CD14-positive monocyte (primary cell): ENCODE measurements at regions not wholly inside any gene's neighbourhood (a gene's known extent, or its start where the extent isn't known, plus 50 kb on each side); places are given as distances from the start of the nearest gene placed in this dataset.

ENCODE experiments used
- DNase-seq, 3 donors: peaks; one replicate each; pipeline ENCODE4 v3.0.0-alpha.2; 2011 to 2022
- H2AFZ ChIP-seq: 2 replicates; pipeline ENCODE4 v1.6.0; 2012; ENCODE audit warnings: mild to moderate bottlenecking, low read depth, low read length, inconsistent platforms; ENCODE audit not compliant: insufficient read depth, poor library complexity, severe bottlenecking
- H3K27ac ChIP-seq, 2 donors: 1 replicate in 1 of 2; 2 replicates in 1 of 2; pipeline ENCODE4 v1.5.1; 2012 to 2013; ENCODE audit warnings: low read length in 2 of 2, control low read depth in 1 of 2, inconsistent platforms in 1 of 2, low read depth in 1 of 2, mild to moderate bottlenecking in 1 of 2
- H3K27me3 ChIP-seq, 2 donors: one replicate each; pipeline versions ENCODE4 v1.6.0 to v1.6.1; 2011 to 2013; ENCODE audit warnings: low read length in 2 of 2; ENCODE audit not compliant: control insufficient read depth in 2 of 2, insufficient read depth in 2 of 2
- H3K36me3 ChIP-seq, 2 donors: replicated peaks in 1 of 2; 1 replicate in 1 of 2; 2 replicates in 1 of 2; pipeline versions ENCODE4 v1.5.1 to v1.6.1; 2012 to 2013; ENCODE audit warnings: low read length in 2 of 2, control low read depth in 1 of 2, inconsistent platforms in 1 of 2, mild to moderate bottlenecking in 1 of 2; ENCODE audit not compliant: insufficient read depth in 2 of 2, control insufficient read depth in 1 of 2
- H3K4me1 ChIP-seq, 2 donors: 1 replicate in 1 of 2; 2 replicates in 1 of 2; pipeline versions ENCODE4 v1.5.1 to v1.6.1; 2012 to 2013; ENCODE audit warnings: low read length in 2 of 2, control low read depth in 1 of 2, inconsistent platforms in 1 of 2, mild to moderate bottlenecking in 1 of 2, moderate library complexity in 1 of 2; ENCODE audit not compliant: insufficient read depth in 2 of 2, control insufficient read depth in 1 of 2
- H3K4me2 ChIP-seq: replicated peaks from 2 replicates; pipeline ENCODE3; 2012; ENCODE audit warnings: low read length, moderate library complexity, mild to moderate bottlenecking; ENCODE audit not compliant: poor library complexity, severe bottlenecking; ENCODE audit errors: extremely low read depth
- H3K4me3 ChIP-seq, 3 experiments: fragments of 200-600 bp in 1 of 3; sonication (generic) in 1 of 3; replicated peaks in 1 of 3; 1 replicate in 2 of 3; 2 replicates in 1 of 3; pipeline ENCODE4 v1.5.1; 2011 to 2013; ENCODE audit warnings: low read length in 3 of 3, mild to moderate bottlenecking in 3 of 3, control low read depth in 2 of 3, low read depth in 2 of 3, inconsistent platforms in 1 of 3, moderate library complexity in 1 of 3
- H3K79me2 ChIP-seq: 2 replicates; pipeline ENCODE4 v1.6.0; 2012; ENCODE audit warnings: mild to moderate bottlenecking, control low read depth, inconsistent platforms, low read length, moderate library complexity; ENCODE audit not compliant: insufficient read depth
- H3K9ac ChIP-seq: 2 replicates; pipeline ENCODE4 v1.6.0; 2017; ENCODE audit warnings: low read length, mild to moderate bottlenecking; ENCODE audit not compliant: insufficient read depth, poor library complexity, severe bottlenecking
- H3K9me3 ChIP-seq, 2 donors: replicated peaks in 1 of 2; 1 replicate in 1 of 2; 2 replicates in 1 of 2; pipeline versions ENCODE4 v1.5.1 to v1.6.1; 2012 to 2013; ENCODE audit warnings: low read length in 2 of 2, control low read depth in 1 of 2; ENCODE audit not compliant: control insufficient read depth in 1 of 2, insufficient read depth in 1 of 2
- H4K20me1 ChIP-seq: 2 replicates; pipeline ENCODE4 v1.6.0; 2012; ENCODE audit warnings: mild to moderate bottlenecking, low read length, control low read depth, moderate library complexity; ENCODE audit not compliant: insufficient read depth
- H3K27ac Mint-ChIP-seq, 7 donors: one replicate each; pipeline ENCODE4 v1.8.0; 2020; ENCODE audit warnings: mild to moderate bottlenecking in 7 of 7, mixed read lengths in 7 of 7, moderate library complexity in 6 of 7, inconsistent platforms in 2 of 7
- H3K27me3 Mint-ChIP-seq, 3 donors: one replicate each; pipeline ENCODE4 v1.8.0; 2021 to 2022; ENCODE audit warnings: low read depth in 3 of 3, mild to moderate bottlenecking in 3 of 3, mixed read lengths in 3 of 3, moderate library complexity in 3 of 3, inconsistent platforms in 1 of 3
- H3K36me3 Mint-ChIP-seq, 2 donors: one replicate each; pipeline ENCODE4 v1.8.0; 2020; ENCODE audit warnings: mixed read lengths in 2 of 2, inconsistent platforms in 1 of 2, mild to moderate bottlenecking in 1 of 2
- H3K4me1 Mint-ChIP-seq: one replicate; pipeline ENCODE4 v1.8.0; 2020; ENCODE audit warnings: mild to moderate bottlenecking, mixed read lengths
- H3K4me3 Mint-ChIP-seq, 2 donors: one replicate each; pipeline ENCODE4 v1.8.0; 2020; ENCODE audit warnings: mild to moderate bottlenecking in 2 of 2, mixed read lengths in 2 of 2, moderate library complexity in 1 of 2
- H3K9me3 Mint-ChIP-seq, 7 donors: one replicate each; pipeline ENCODE4 v1.8.0; 2020 to 2022; ENCODE audit warnings: mixed read lengths in 7 of 7, mild to moderate bottlenecking in 6 of 7, moderate library complexity in 6 of 7, inconsistent platforms in 2 of 7
- CTCF ChIP-seq: fragments of 200-600 bp; IDR thresholded peaks from one replicate; pipeline ENCODE4 v1.8.0; 2022; ENCODE audit warnings: antibody characterized with exemption, mild to moderate bottlenecking
- WGBS: methylation state at CpG from one replicate; pipeline ENCODE4 v1.1.5; 2013; ENCODE audit warnings: missing lambda C conversion rate; ENCODE audit not compliant: insufficient coverage; 5-methylcytosine and 5-hydroxymethylcytosine counted together
- intact Hi-C, 2 donors: fragments of 100-400 bp; cut with micrococcal nuclease; formaldehyde crosslinking; loops; one replicate each; pipeline versions ENCODE4 v1.15.0 to v1.15.1; 2023

DNA sequence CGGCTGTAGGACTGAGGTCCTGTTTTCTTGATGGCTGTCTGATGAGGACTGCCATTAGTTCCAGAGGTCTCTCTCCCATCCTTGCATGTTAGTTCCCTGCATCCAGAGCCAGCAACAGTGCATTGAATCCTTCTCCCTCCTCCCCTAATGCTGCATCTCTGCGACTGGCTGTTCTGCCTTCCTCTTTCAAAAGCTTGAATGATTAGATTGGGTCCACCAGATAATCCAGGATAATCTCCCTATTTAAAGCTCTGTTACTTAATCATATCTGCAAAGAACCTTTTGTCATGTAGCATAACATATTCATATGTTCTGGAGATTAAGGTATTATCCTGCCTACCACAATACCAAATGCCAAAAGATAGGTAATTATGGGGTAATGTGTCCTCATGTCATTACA lies 377.5 kb downstream of the GPATCH2 start:
- no peaks in the 10 kb centered on the region for H3K27me3 ChIP-seq
- peaks cover 0 to 2% of the 10 kb centered on the region in 2 donors for H3K9me3 ChIP-seq
- no peak overlapping the region for H3K4me2 ChIP-seq
- no peaks in the 10 kb centered on the region for H3K79me2 ChIP-seq
- H3K27ac ChIP-seq, result no peak overlapping the region
- DNase-seq, result no peak
- Mint-ChIP-seq H3K27me3 (no peaks in the 10 kb centered on the region), H3K27ac (no peak overlapping the region), H3K36me3 (no peaks in the 10 kb centered on the region), H3K4me3 (no peak overlapping the region), H3K4me1 (no peaks in the 10 kb centered on the region), H3K9me3 (peaks cover 0 to 19% (median 4%) of the 10 kb centered on the region in 7 donors)
- H3K4me3 ChIP-seq, result no peak overlapping the region
- H3K36me3 ChIP-seq, result no peaks in the 10 kb centered on the region
- intact Hi-C loops, result no loop called here
- no peak for TF ChIP-seq CTCF
- no CpG with 5 or more reads among the region's 2 CpGs for WGBS
- no peaks in the 10 kb centered on the region for H4K20me1 ChIP-seq
- no peak overlapping the region for H3K9ac ChIP-seq
- no peaks in the 10 kb centered on the region for H3K4me1 ChIP-seq
- no peak overlapping the region for H2AFZ ChIP-seq

DNA sequence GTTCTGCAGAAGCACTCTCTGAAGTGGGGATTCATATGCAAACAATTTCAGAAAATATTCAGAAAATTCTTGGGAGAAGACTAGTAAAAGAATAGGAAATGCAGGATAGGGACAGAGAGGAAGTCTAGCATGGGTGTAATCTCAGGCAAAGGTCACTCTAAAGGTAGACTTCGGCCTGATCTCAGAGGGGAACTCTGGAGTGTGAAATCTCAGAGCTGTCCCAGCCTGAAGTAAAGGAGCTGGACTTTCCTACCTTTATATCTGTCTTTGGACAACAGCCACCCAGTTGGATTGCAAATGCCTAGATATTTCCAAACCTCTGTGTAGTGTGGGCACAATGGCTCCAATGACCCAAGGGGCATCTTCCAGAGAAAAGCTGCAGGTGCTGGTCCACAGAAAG lies 379.8 kb downstream of the GPATCH2 start:
- H3K4me1 ChIP-seq, result no peaks in the 10 kb centered on the region
- Mint-ChIP-seq H3K4me3 (no peak overlapping the region), H3K27me3 (peaks cover 0 to 1% (median 0%) of the 10 kb centered on the region in 3 donors), H3K36me3 (no peaks in the 10 kb centered on the region), H3K27ac (no peak overlapping the region), H3K9me3 (peaks cover 0 to 19% (median 4%) of the 10 kb centered on the region in 7 donors), H3K4me1 (no peaks in the 10 kb centered on the region)
- H3K9me3 ChIP-seq, result peaks cover 0 to 2% of the 10 kb centered on the region in 2 donors
- no peak overlapping the region for H3K9ac ChIP-seq
- no CpG with 5 or more reads among the region's 1 CpG for WGBS
- no peak overlapping the region for H2AFZ ChIP-seq
- H3K79me2 ChIP-seq, result no peaks in the 10 kb centered on the region
- intact Hi-C loops, result no loop called here
- H4K20me1 ChIP-seq, result no peaks in the 10 kb centered on the region
- H3K27ac ChIP-seq, result no peak overlapping the region
- no peaks in the 10 kb centered on the region for H3K27me3 ChIP-seq
- H3K4me2 ChIP-seq, result no peak overlapping the region
- no peaks in the 10 kb centered on the region for H3K36me3 ChIP-seq
- no peak for DNase-seq
- TF ChIP-seq CTCF, result no peak
- H3K4me3 ChIP-seq, result no peak overlapping the region
